GM12878 (cell line): ENCODE measurements at regions not wholly inside any gene's neighbourhood (a gene's known extent, or its start where the extent isn't known, plus 50 kb on each side); places are given as distances from the start of the nearest gene placed in this dataset.

Experiments
- ATAC-seq: fragments of 200-7000 bp; cut with Tn5 transposase; 3 replicates; pipeline ENCODE4 v1.9.1; 2020; ENCODE audit warnings: mild to moderate bottlenecking, moderate library complexity
- BruUV-seq: library from RNA; stranded (reverse); fragments of 400-500 nt; replicated peaks from 2 replicates; lab custom pipeline; 2021; lab: Mats Ljungman, UMichigan
- CTCF ChIA-PET: fragments of 300-600 bp; sonication (Branson Sonifier 250); formaldehyde crosslinking; extraction: SDS; loops from one replicate; lab custom pipeline; 2021; ENCODE audit warnings: inconsistent platforms; lab: Yijun Ruan, JAX
- POLR2A ChIA-PET: fragments of 350-600 bp; formaldehyde crosslinking; extraction: SDS; loops from one replicate; lab custom pipeline; 2021; ENCODE audit warnings: inconsistent platforms; lab: Charles Lee
- RAD21 ChIA-PET: fragments of 300-600 bp; sonication (Branson Sonifier 250); formaldehyde crosslinking; loops from one replicate; lab custom pipeline; 2023; ENCODE audit warnings: antibody characterized with exemption; ENCODE audit not compliant: unreplicated experiment; lab: Charles Lee
- SMC1A ChIA-PET: fragments of 300-600 bp; sonication (Branson Sonifier 250); formaldehyde crosslinking; loops from one replicate; lab custom pipeline; 2023; ENCODE audit not compliant: unreplicated experiment, uncharacterized antibody; lab: Charles Lee
- DNase-seq: peaks from one replicate; pipeline ENCODE4 v3.0.0-alpha.2; 2011; ENCODE audit warnings: low read depth, low spot score
- FAIRE-seq: peaks from 3 replicates; lab custom pipeline; 2011; peaks lifted over from hg19 to GRCh38; lab: Jason Lieb, UNC
- H2AFZ ChIP-seq: 2 replicates; pipeline ENCODE4 v1.6.0; 2011; ENCODE audit warnings: low read depth, low read length, control low read depth; ENCODE audit not compliant: control insufficient read depth
- H3K27ac ChIP-seq: 2 replicates; pipeline ENCODE4 v1.5.1; 2011; ENCODE audit warnings: control low read depth; ENCODE audit not compliant: control insufficient read depth, insufficient read depth
- H3K27me3 ChIP-seq, 2 experiments: replicated peaks in 1 of 2; 2 replicates each; pipeline versions ENCODE4 v1.6.0 to v1.6.1; 2011; ENCODE audit warnings: low read length in 1 of 2; ENCODE audit not compliant: control insufficient read depth in 2 of 2, insufficient read depth in 2 of 2
- H3K36me3 ChIP-seq, 2 experiments: 2 replicates each; pipeline ENCODE4 v1.5.1; 2011; ENCODE audit warnings: low read length in 1 of 2; ENCODE audit not compliant: control insufficient read depth in 2 of 2, insufficient read depth in 2 of 2
- H3K4me1 ChIP-seq: 2 replicates; pipeline ENCODE4 v1.6.1; 2011; ENCODE audit warnings: mild to moderate bottlenecking, low read length, moderate library complexity, mixed read lengths; ENCODE audit not compliant: control insufficient read depth, insufficient read depth
- H3K4me2 ChIP-seq: 2 replicates; pipeline ENCODE4 v1.6.0; 2011; ENCODE audit warnings: control low read depth; ENCODE audit not compliant: control insufficient read depth, insufficient read depth
- H3K4me3 ChIP-seq: fragments of 200-600 bp; sonication (generic); 2 replicates; pipeline ENCODE4 v1.5.1; 2016
- H3K79me2 ChIP-seq: 2 replicates; pipeline ENCODE4 v1.6.0; 2011; ENCODE audit warnings: low read length; ENCODE audit not compliant: control insufficient read depth, insufficient read depth
- H3K9ac ChIP-seq: 2 replicates; pipeline ENCODE4 v1.8.0; 2011; ENCODE audit warnings: low read length, control low read depth, mixed read lengths; ENCODE audit not compliant: control insufficient read depth, insufficient read depth
- H3K9me3 ChIP-seq: replicated peaks from 3 replicates; pipeline ENCODE4 v1.5.1; 2011; ENCODE audit warnings: mild to moderate bottlenecking, low read length; ENCODE audit not compliant: control insufficient read depth, insufficient read depth
- H4K20me1 ChIP-seq: 2 replicates; pipeline ENCODE4 v1.6.0; 2011; ENCODE audit not compliant: control insufficient read depth, insufficient read depth
- ASH2L ChIP-seq: fragments of 300-600, 200-600 bp; sonication (generic); IDR thresholded peaks from 2 replicates; pipeline ENCODE4 v1.6.1; 2017; ENCODE audit warnings: low read depth, mild to moderate bottlenecking, borderline replicate concordance
- BCL11A ChIP-seq: IDR thresholded peaks from 2 replicates; pipeline ENCODE4 v1.6.1; 2011; ENCODE audit warnings: low read depth, low read length
- CBFB ChIP-seq: IDR thresholded peaks from 2 replicates; pipeline ENCODE4 v1.6.1; 2016; ENCODE audit warnings: antibody characterized with exemption, low read depth
- CHD2 ChIP-seq: IDR thresholded peaks from 2 replicates; pipeline ENCODE4 v1.6.1; 2011; ENCODE audit warnings: low read depth, low read length, improper control_type of control experiment, borderline replicate concordance
- ELK1 ChIP-seq: IDR thresholded peaks from 2 replicates; pipeline ENCODE4 v1.6.1; 2012; ENCODE audit warnings: low read depth, low read length, improper control_type of control experiment
- ETV6 ChIP-seq, 2 experiments: fragments of 450-650 bp in 1 of 2; IDR thresholded peaks in 1 of 2; conservative IDR thresholded peaks in 1 of 2; 2 replicates each; pipeline ENCODE4 v1.6.1; 2014; ENCODE audit warnings: antibody characterized with exemption in 1 of 2, borderline replicate concordance in 1 of 2, low read depth in 1 of 2, mild to moderate bottlenecking in 1 of 2, moderate library complexity in 1 of 2
- GABPA ChIP-seq: IDR thresholded peaks from 2 replicates; pipeline ENCODE4 v1.6.1; 2014; ENCODE audit warnings: antibody characterized with exemption, low read depth, mild to moderate bottlenecking, inconsistent platforms
- HCFC1 ChIP-seq: fragments of 150-350 bp; IDR thresholded peaks from 2 replicates; pipeline ENCODE4 v1.6.1; 2014; ENCODE audit warnings: low read length
- IKZF2 ChIP-seq, 2 experiments: fragments of 450-650 bp; IDR thresholded peaks; 2 replicates each; pipeline ENCODE4 v1.6.1; 2017; ENCODE audit warnings: mild to moderate bottlenecking in 2 of 2, moderate library complexity in 2 of 2
- JUNB ChIP-seq: IDR thresholded peaks from 2 replicates; pipeline ENCODE4 v1.6.1; 2016; ENCODE audit warnings: antibody characterized with exemption, mild to moderate bottlenecking
- MEF2B ChIP-seq: fragments of 450-650 bp; IDR thresholded peaks from 2 replicates; pipeline ENCODE4 v1.6.1; 2018; ENCODE audit warnings: mild to moderate bottlenecking, moderate library complexity; ENCODE audit not compliant: partially characterized antibody, poor library complexity, severe bottlenecking
- POU2F2 ChIP-seq: IDR thresholded peaks from 3 replicates; pipeline ENCODE4 v1.6.1; 2011; ENCODE audit warnings: low read depth, mild to moderate bottlenecking, low read length, borderline replicate concordance
- PRDM15 ChIP-seq: fragments of 450-650 bp; formaldehyde crosslinking; IDR thresholded peaks from 2 replicates; pipeline ENCODE4 v1.4.0; 2020; ENCODE audit warnings: mild to moderate bottlenecking, moderate library complexity
- RAD51 ChIP-seq: fragments of 450-650 bp; IDR thresholded peaks from 2 replicates; pipeline ENCODE4 v1.6.1; 2016; ENCODE audit warnings: moderate library complexity, mild to moderate bottlenecking, inconsistent platforms
- SPI1 ChIP-seq: IDR thresholded peaks from 2 replicates; pipeline ENCODE4 v1.6.1; 2011; ENCODE audit warnings: low read depth, mild to moderate bottlenecking, low read length, moderate library complexity, borderline replicate concordance; ENCODE audit not compliant: insufficient read depth
- TCF12 ChIP-seq: IDR thresholded peaks from 2 replicates; pipeline ENCODE4 v1.6.1; 2011; ENCODE audit warnings: low read depth, mild to moderate bottlenecking, low read length
- USF2 ChIP-seq: IDR thresholded peaks from 2 replicates; pipeline ENCODE4 v1.6.1; 2011; ENCODE audit warnings: low read depth, low read length, improper control_type of control experiment, borderline replicate concordance
- ZNF384 ChIP-seq: IDR thresholded peaks from 2 replicates; pipeline ENCODE4 v1.6.1; 2012; ENCODE audit warnings: low read depth, mild to moderate bottlenecking, low read length, improper control_type of control experiment, borderline replicate concordance
- WGBS: methylation state at CpG from one replicate; pipeline ENCODE4 v1.1.6; 2016; ENCODE audit warnings: low lambda C conversion rate; ENCODE audit not compliant: insufficient replicate concordance, insufficient coverage; ENCODE audit errors: missing lambda C conversion rate; 5-methylcytosine and 5-hydroxymethylcytosine counted together
- in situ Hi-C: fragments of 300-500 bp; cut with MboI; formaldehyde crosslinking; loops from 9 replicates; pipeline ENCODE4 v1.14.3; 2018; ENCODE audit warnings: mixed read lengths
- intact Hi-C: fragments of 100-400 bp; cut with micrococcal nuclease; formaldehyde crosslinking; loops from one replicate; pipeline ENCODE4 v1.14.2; 2022; ENCODE audit not compliant: unreplicated experiment

GRCh38 chr22:34068001-34068400, 147.7 kb upstream of the LARGE1 start:
- H3K9ac ChIP-seq = no peak overlapping the region
- no peak overlapping the region for H3K4me3 ChIP-seq
- TF ChIP-seq SPI1 (no peak), USF2 (no peak), HCFC1 (no peak), JUNB (no peak), GABPA (no peak), RAD51 (no peak), CHD2 (no peak), IKZF2 (IDR thresholded peaks at IDR 0.05) (no peak), TCF12 (no peak), ZNF384 (no peak), ETV6 (conservative IDR thresholded peaks at IDR 0.05 in 1 of 2, IDR thresholded peaks at IDR 0.05 in 1 of 2; ENCODE audit: borderline replicate concordance in 1 of 2, low read depth in 1 of 2) (no peak), MEF2B (no peak), ELK1 (no peak), POU2F2 (no peak), ASH2L (no peak), BCL11A (no peak), PRDM15 (no peak), CBFB (no peak)
- H3K4me1 ChIP-seq = no peaks in the 10 kb centered on the region
- ChIA-PET RAD21 (no interaction called here), POLR2A (no interaction called here), CTCF (no interaction called here), SMC1A (no interaction called here)
- in situ Hi-C loops = no loop called here
- no peaks in the 10 kb centered on the region for H4K20me1 ChIP-seq
- H3K9me3 ChIP-seq = no peaks in the 10 kb centered on the region
- H2AFZ ChIP-seq = no peak overlapping the region
- ATAC-seq (no peak), FAIRE-seq (no peak), DNase-seq (no peak)
- no peaks in the 10 kb centered on the region for H3K79me2 ChIP-seq
- no peaks in the 10 kb centered on the region for H3K27me3 ChIP-seq
- H3K27ac ChIP-seq = no peak overlapping the region
- H3K36me3 ChIP-seq = no peaks in the 10 kb centered on the region
- BruUV-seq = no TSS peak
- no peak overlapping the region for H3K4me2 ChIP-seq
- WGBS = 0% methylated on average over 2 of the region's 2 CpGs
- intact Hi-C loops = no loop called here
